Cardiac muscle cell (in vitro differentiated cells and primary cell): ENCODE measurements at regions not wholly inside any gene's neighbourhood (a gene's known extent, or its start where the extent isn't known, plus 50 kb on each side); places are given as distances from the start of the nearest gene placed in this dataset.

Experiments used
- DNase-seq, 2 donors: peaks; one replicate each; pipeline versions ENCODE4 v3.0.0 to v3.0.0-alpha.2; 2010 to 2017; ENCODE audit warnings: low read depth in 1 of 2, low spot score in 1 of 2
- H3K27ac ChIP-seq: fragments of 200-600 bp; sonication (generic); 2 replicates; pipeline ENCODE4 v1.5.1; 2016
- H3K27me3 ChIP-seq: fragments of 200-600 bp; sonication (generic); 2 replicates; pipeline ENCODE4 v1.6.0; 2016; ENCODE audit warnings: control low read depth
- H3K36me3 ChIP-seq: fragments of 200-600 bp; sonication (generic); 2 replicates; pipeline ENCODE4 v1.5.1; 2016; ENCODE audit warnings: control low read depth
- H3K4me1 ChIP-seq: fragments of 200-600 bp; sonication (generic); 2 replicates; pipeline ENCODE4 v1.8.1; 2017; ENCODE audit warnings: low read depth, mild to moderate bottlenecking, mixed run types
- H3K4me3 ChIP-seq: fragments of 200-600 bp; sonication (generic); 2 replicates; pipeline ENCODE4 v1.5.1; 2016; ENCODE audit warnings: mild to moderate bottlenecking
- H3K9me3 ChIP-seq: fragments of 200-600 bp; sonication (generic); 2 replicates; pipeline ENCODE4 v1.5.1; 2017; ENCODE audit warnings: low read depth, mild to moderate bottlenecking, control low read depth
- TF ChIP-seq, protein P1 (sequence below): IDR thresholded peaks from 2 replicates; pipeline ENCODE4 v1.5.1; 2012; ENCODE audit warnings: low read depth, mild to moderate bottlenecking, low read length

DNA sequence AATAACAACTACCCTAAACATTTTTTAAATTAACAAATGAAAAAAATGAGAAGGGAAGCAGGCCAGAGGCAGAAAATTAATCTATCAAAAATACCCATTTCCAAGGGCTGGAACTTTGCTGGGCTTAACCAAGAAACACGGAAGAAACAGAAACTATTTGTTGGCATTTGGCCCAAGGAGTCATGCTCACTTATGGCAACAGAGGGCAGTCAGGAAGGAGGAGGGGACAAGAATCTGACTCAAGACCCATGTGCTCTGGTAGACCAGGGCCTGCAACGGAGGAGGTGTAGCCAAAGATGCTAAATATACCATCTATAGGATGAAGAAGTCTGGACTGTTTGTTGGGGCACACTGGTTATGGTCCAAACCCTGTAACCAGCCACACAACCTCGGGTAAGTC, 496.7 kb downstream of the COG6 start:
- H3K36me3 ChIP-seq: no peaks in the 10 kb centered on the region
- H3K4me3 ChIP-seq: no peak overlapping the region
- DNase-seq: peak in 1 of 2 donors; percentile 89
- no peak overlapping the region for H3K27ac ChIP-seq
- H3K27me3 ChIP-seq: no peaks in the 10 kb centered on the region
- TF ChIP-seq, protein P1, sequence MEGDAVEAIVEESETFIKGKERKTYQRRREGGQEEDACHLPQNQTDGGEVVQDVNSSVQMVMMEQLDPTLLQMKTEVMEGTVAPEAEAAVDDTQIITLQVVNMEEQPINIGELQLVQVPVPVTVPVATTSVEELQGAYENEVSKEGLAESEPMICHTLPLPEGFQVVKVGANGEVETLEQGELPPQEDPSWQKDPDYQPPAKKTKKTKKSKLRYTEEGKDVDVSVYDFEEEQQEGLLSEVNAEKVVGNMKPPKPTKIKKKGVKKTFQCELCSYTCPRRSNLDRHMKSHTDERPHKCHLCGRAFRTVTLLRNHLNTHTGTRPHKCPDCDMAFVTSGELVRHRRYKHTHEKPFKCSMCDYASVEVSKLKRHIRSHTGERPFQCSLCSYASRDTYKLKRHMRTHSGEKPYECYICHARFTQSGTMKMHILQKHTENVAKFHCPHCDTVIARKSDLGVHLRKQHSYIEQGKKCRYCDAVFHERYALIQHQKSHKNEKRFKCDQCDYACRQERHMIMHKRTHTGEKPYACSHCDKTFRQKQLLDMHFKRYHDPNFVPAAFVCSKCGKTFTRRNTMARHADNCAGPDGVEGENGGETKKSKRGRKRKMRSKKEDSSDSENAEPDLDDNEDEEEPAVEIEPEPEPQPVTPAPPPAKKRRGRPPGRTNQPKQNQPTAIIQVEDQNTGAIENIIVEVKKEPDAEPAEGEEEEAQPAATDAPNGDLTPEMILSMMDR: peak; percentile 24
- no peaks in the 10 kb centered on the region for H3K4me1 ChIP-seq
- no peaks in the 10 kb centered on the region for H3K9me3 ChIP-seq

DNA sequence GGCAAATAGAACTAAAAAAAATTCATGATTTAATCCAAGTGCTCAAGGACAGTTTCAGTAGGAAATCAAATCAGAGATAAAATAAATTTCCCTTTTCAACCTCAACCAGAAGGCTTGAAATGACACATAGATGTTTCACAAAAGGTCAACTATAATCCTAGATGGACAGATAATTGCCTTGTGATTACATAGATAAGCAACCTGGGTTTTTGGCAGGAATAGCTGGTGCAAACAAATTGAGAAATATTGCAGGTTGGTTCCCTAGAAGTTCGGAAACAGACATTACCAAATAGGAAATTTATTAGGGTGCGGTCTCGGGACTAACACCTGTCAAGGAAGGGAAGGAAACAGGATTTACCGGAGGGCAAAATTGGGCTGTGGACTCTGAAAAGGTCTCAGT, 497.5 kb downstream of the COG6 start:
- H3K4me1 ChIP-seq: no peaks in the 10 kb centered on the region
- H3K27me3 ChIP-seq: no peaks in the 10 kb centered on the region

DNA sequence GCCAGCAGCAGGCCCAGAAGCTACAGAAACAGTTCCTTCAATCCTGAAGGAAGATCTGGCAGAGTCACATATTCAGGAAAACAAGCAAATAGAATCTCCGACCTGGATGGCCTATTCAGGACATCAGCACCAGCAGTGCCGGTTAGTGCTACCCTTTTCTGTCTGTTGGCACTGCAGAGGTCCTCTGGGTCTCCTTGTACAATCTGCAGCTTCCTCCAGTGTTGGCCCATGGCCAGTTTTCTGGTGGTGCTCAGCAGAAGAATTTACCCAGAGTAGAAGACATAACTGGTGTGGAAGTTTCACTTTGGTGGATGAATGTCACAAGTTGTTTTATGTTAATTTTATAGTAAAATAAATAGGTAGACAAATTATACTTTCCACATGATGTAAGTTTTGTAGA, 498.1 kb downstream of the COG6 start:
- no peaks in the 10 kb centered on the region for H3K27me3 ChIP-seq
- H3K36me3 ChIP-seq: no peaks in the 10 kb centered on the region
- TF ChIP-seq, protein P1: no peak
- DNase-seq: peak in 1 of 2 donors; percentile 39
- H3K27ac ChIP-seq: no peak overlapping the region
- no peaks in the 10 kb centered on the region for H3K4me1 ChIP-seq
- no peaks in the 10 kb centered on the region for H3K9me3 ChIP-seq
- no peak overlapping the region for H3K4me3 ChIP-seq

More for the DNA sequence above, 497.5 kb downstream of the COG6 start:
- H3K36me3 ChIP-seq: no peaks in the 10 kb centered on the region
- TF ChIP-seq, protein P1: no peak
- no peak for DNase-seq
- H3K27ac ChIP-seq: no peak overlapping the region
- no peaks in the 10 kb centered on the region for H3K9me3 ChIP-seq
- H3K4me3 ChIP-seq: no peak overlapping the region

DNA sequence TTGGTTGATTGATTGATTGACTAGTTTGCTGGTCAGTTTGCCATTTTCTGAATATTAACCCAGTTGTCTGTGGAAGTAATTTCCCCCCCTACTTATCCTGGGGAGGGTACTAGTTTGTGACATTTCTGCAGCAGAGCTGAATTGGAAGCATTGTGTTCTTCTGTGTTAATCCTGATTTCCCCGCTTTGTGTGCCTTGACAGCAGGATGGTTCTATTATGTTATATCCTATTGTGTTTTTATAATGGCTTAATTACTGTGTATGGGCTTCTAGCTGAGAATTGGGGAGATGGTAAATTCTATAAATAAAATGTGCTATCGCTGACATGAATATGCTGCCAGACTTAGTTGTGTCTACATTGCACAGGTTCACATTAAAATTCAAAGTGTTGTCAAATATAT, 499.7 kb downstream of the COG6 start:
- TF ChIP-seq, protein P1: no peak
- H3K9me3 ChIP-seq: no peaks in the 10 kb centered on the region
- H3K27ac ChIP-seq: no peak overlapping the region
- DNase-seq: no peak
- no peaks in the 10 kb centered on the region for H3K36me3 ChIP-seq
- H3K4me1 ChIP-seq: no peaks in the 10 kb centered on the region
- H3K27me3 ChIP-seq: no peaks in the 10 kb centered on the region
- no peak overlapping the region for H3K4me3 ChIP-seq

DNA sequence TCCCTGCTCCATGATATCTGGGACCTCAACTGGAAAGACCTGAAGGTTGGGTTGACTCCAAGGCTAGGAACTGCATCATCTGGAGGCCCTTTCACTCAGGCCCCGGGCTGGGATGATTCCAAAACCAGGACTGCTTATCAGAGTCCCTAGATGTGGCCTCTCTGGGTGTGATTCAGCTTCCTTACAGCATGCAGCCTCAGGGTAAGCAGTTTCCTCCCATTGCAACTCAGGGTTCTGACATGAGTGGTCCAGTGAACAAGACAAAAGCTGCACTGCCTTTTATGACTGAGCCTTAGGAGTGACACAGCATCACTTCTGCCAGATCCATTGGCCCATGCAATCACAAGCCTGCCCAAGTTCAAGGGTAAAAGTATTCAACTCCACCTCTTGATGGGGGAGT, 502.8 kb downstream of the COG6 start:
- TF ChIP-seq, protein P1: no peak
- Histone ChIP-seq H3K27ac (no peak overlapping the region), H3K4me3 (no peak overlapping the region), H3K27me3 (no peaks in the 10 kb centered on the region), H3K4me1 (peaks cover 6% of the 10 kb centered on the region), H3K9me3 (no peaks in the 10 kb centered on the region), H3K36me3 (no peaks in the 10 kb centered on the region)
- peak in 1 of 2 donors; percentile 67 for DNase-seq

DNA sequence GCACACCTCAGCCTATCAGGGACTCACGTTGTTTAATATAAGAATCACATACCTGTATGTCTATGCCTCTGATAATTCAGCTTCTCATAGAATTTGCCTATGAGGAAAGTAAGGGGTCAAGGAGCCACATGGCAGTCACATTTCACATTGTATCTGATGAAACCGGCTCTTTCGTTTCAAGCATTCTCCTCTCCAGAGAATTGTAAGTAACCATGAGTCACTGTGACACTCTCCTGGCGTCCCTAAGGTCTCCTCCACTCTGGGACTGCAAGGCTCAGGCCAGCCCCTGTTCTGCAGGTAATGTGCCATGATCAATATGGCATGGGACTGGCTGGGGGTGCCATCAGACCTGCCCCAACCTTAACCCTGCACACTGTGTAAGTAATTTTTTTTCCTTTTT, 503.3 kb downstream of the COG6 start:
- H3K4me1 ChIP-seq: peaks cover 6% of the 10 kb centered on the region
- no peak overlapping the region for H3K4me3 ChIP-seq
- no peaks in the 10 kb centered on the region for H3K36me3 ChIP-seq
- DNase-seq: no peak
- TF ChIP-seq, protein P1: no peak
- no peaks in the 10 kb centered on the region for H3K9me3 ChIP-seq
- H3K27ac ChIP-seq: no peak overlapping the region
- H3K27me3 ChIP-seq: no peaks in the 10 kb centered on the region
